Subcutaneous abdominal adipose tissue (tissue), 5 donors: ENCODE measurements at regions not wholly inside any gene's neighbourhood (a gene's known extent, or its start where the extent isn't known, plus 50 kb on each side); places are given as distances from the start of the nearest gene placed in this dataset.

Experiments
- H3K27ac ChIP-seq: one replicate; pipeline ENCODE4 v1.7.0; 2013; ENCODE audit warnings: low read depth, mild to moderate bottlenecking, inconsistent platforms, low read length, moderate library complexity
- H3K27me3 ChIP-seq, 5 donors: one replicate each; pipeline ENCODE4 v1.7.0; 2013; ENCODE audit warnings: low read length in 5 of 5, inconsistent platforms in 1 of 5; ENCODE audit not compliant: control insufficient read depth in 5 of 5, insufficient read depth in 4 of 5
- H3K36me3 ChIP-seq, 5 donors: one replicate each; pipeline ENCODE4 v1.7.0; 2013; ENCODE audit warnings: low read length in 5 of 5; ENCODE audit not compliant: control insufficient read depth in 5 of 5, insufficient read depth in 5 of 5
- H3K4me1 ChIP-seq, 5 donors: one replicate each; pipeline ENCODE4 v1.7.0; 2013; ENCODE audit warnings: low read length in 5 of 5, mild to moderate bottlenecking in 3 of 5, moderate library complexity in 1 of 5; ENCODE audit not compliant: control insufficient read depth in 5 of 5, insufficient read depth in 5 of 5
- H3K4me3 ChIP-seq, 5 donors: one replicate each; pipeline ENCODE4 v1.7.0; 2013; ENCODE audit warnings: low read length in 5 of 5, low read depth in 1 of 5
- H3K9ac ChIP-seq, 5 donors: one replicate each; pipeline ENCODE4 v1.7.0; 2013; ENCODE audit warnings: low read length in 5 of 5, mild to moderate bottlenecking in 4 of 5, moderate library complexity in 3 of 5
- H3K9me3 ChIP-seq, 5 donors: one replicate each; pipeline ENCODE4 v1.7.0; 2013; ENCODE audit warnings: low read length in 5 of 5; ENCODE audit not compliant: control insufficient read depth in 5 of 5
- donor health status: healthy.
- donor health status: healthy.
- donor health status: healthy.
- donor health status: healthy.
- donor health status: healthy.

DNA sequence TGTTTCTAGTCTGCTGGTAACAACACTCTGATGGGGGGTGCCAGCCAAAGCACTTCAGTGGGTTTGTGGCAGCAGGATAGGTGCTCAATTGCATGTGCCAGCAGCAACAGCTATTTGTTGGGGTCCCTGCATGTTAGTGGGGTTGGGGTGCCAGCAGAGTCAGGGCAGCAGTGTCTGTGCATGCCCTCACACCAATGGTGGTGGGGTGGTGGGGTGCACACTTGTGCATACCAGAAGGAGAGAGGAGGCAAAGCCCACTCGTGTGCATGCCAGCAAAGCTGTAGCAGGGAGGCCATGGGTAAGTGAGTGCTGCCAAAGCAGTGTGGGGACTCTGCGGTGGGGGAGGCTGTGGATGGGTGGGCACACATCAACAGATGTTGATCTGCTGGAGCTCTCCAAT lies 232.2 kb downstream of the GABRG2 start:
- Histone ChIP-seq H3K9ac (no peak overlapping the region), H3K36me3 (no peaks in the 10 kb centered on the region), H3K9me3 (peaks cover 0 to 4% (median 0%) of the 10 kb centered on the region in 5 donors), H3K27ac (no peak overlapping the region), H3K4me1 (no peaks in the 10 kb centered on the region), H3K4me3 (no peak overlapping the region), H3K27me3 (peaks cover 0 to 5% (median 0%) of the 10 kb centered on the region in 5 donors)

DNA sequence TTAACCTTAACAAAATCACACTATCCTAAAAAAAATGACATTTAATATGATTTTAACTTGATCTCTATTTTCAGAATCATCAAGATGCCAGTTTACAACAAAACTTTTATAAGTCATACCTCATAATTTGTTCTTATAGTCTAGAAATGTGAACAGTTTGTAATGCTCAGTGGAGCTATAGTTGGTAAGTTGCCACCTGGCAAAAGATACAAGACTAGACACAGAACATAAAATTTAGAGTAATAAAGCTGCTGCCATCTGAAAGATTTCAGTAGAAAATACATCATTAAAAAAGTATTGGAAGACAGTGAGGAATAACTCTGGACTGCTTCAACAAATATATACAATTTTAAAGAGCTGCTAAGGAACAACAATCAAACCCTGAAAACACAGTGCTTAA lies 233.8 kb downstream of the GABRG2 start:
- no peaks in the 10 kb centered on the region for H3K36me3 ChIP-seq
- H3K9ac ChIP-seq: no peak overlapping the region
- H3K4me3 ChIP-seq: no peak overlapping the region
- peaks cover 0 to 4% (median 0%) of the 10 kb centered on the region in 5 donors for H3K9me3 ChIP-seq
- no peaks in the 10 kb centered on the region for H3K4me1 ChIP-seq
- H3K27ac ChIP-seq: no peak overlapping the region
- H3K27me3 ChIP-seq: peaks cover 0 to 5% (median 0%) of the 10 kb centered on the region in 5 donors

DNA sequence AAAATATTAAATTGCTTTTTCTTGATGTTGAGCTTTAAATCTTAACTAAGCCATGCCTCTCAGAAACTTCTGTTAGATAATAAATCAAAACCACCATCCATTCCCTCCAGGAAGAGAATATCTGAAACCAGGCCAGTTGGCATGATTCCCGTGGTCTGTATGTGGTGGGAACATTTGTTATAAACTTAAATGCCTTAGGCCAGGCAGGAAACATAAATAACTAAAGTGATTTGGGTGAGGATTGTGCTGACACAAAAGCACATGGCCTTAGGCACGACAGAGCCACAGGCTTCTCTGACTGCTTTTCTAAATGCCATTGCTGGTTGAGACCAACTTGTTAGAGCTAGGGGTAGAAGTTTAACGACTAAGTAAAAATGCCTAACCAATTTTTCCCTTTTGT lies 255.9 kb downstream of the GABRG2 start:
- H3K4me1 ChIP-seq: no peaks in the 10 kb centered on the region
- H3K36me3 ChIP-seq: no peaks in the 10 kb centered on the region
- no peak overlapping the region for H3K9ac ChIP-seq
- no peak overlapping the region for H3K27ac ChIP-seq
- H3K27me3 ChIP-seq: no peaks in the 10 kb centered on the region
- no peak overlapping the region for H3K4me3 ChIP-seq
- peaks cover 3 to 8% (median 3%) of the 10 kb centered on the region in 5 donors for H3K9me3 ChIP-seq

DNA sequence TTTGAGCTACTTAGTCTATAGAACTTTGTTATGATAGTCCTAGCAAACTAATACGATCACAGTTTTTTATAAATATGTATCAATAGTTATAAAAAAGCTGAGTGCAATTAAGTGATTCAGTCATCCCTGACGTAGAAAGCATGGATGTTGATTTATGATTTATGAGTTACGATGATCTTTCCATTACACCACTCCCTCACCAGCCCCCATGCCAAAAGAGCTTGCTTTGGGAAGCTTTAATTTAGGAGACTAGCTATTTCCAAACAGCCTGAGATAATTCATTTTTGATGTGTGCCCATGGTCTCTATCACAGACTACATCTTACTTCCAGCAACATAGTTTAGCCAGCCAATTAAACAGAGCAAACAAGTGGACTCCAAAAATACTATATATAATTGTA lies 256.8 kb downstream of the GABRG2 start:
- H3K4me1 ChIP-seq: no peaks in the 10 kb centered on the region

DNA sequence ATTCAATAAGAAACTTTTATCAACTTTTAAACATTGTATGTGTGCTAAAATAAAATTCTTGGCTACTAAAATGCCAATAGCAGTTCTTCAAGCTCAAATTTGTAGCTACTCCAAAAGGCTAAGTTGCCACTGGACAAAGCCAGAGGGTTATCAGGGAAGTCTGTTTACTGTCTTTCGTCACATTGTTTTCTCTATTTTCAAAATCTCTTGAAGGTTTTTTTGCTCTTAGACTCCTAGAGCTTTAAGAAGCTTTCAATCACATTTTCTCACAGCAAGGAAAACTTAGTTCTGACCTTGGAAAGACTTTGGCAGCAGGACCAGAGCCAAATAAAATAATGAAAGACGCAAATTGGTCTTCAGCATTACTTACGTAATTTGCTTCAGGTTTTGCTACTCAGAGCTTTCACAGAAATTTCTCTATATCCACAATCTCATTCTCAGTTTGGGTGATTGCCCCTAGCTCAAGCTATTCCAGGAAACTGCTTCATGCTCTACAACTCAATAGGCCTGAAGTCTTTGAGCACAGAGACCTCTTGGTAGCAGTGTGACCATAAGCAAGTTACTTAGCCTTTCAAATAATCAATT lies 257.7 kb downstream of the GABRG2 start:
- Histone ChIP-seq H3K4me1 (no peaks in the 10 kb centered on the region), H3K9ac (no peak overlapping the region), H3K4me3 (no peak overlapping the region), H3K36me3 (no peaks in the 10 kb centered on the region), H3K27me3 (no peaks in the 10 kb centered on the region), H3K9me3 (peaks cover 0 to 3% (median 0%) of the 10 kb centered on the region in 5 donors), H3K27ac (no peak overlapping the region)

More for the DNA sequence above, 256.8 kb downstream of the GABRG2 start:
- no peak overlapping the region for H3K27ac ChIP-seq
- no peak overlapping the region for H3K4me3 ChIP-seq
- H3K36me3 ChIP-seq: no peaks in the 10 kb centered on the region
- H3K9ac ChIP-seq: no peak overlapping the region
- H3K27me3 ChIP-seq: no peaks in the 10 kb centered on the region
- peaks cover 0 to 3% (median 0%) of the 10 kb centered on the region in 5 donors for H3K9me3 ChIP-seq

DNA sequence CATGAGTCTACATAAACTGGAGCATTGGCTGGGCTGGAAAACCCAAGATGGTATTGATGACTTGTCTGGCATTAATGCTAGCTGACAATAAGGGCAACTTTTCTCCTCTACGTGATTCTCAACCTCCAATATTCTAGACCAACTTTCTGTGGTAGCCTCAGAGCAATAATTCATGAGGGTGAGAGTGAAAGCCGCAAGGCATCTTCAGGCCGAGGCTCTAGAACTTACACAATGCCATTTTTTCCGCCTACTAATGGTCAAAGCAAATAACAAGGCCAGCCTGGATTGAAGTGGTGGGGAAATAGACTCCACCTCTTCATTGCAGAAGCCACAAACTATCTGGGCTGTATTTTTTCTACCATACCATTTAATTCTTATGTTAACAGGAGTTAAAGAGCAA lies 267.4 kb downstream of the GABRG2 start:
- no peaks in the 10 kb centered on the region for H3K27me3 ChIP-seq
- peaks cover 0 to 3% (median 0%) of the 10 kb centered on the region in 5 donors for H3K9me3 ChIP-seq
- H3K36me3 ChIP-seq: no peaks in the 10 kb centered on the region
- H3K4me3 ChIP-seq: no peak overlapping the region
- no peaks in the 10 kb centered on the region for H3K4me1 ChIP-seq
- no peak overlapping the region for H3K27ac ChIP-seq
- no peak overlapping the region for H3K9ac ChIP-seq

DNA sequence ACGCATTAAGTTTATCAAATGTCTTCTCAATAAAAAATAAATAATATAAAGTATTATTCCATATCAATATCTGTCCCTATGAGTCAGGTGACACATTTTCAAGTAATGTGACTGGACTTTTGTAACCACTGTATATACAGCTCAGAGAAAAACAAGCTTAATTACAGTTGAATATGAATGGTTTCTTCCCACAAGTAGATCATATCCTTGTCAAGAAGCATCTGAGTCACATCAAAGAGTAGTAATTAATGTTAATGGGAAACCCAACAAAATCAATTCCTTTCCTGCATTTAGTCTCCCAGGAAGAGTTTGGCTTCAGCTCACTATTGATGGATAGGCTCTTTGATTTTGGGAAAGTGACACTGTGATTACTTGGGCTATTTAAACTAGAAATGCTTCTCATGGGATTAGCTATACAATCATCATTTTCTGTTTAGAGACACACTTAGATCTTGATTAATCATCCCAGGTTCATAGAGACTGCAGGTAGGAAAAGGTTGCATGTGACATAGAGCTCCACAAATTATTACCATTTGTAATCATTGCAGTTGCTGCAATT lies 292.9 kb downstream of the GABRG2 start:
- H3K9ac ChIP-seq: no peak overlapping the region
- no peaks in the 10 kb centered on the region for H3K4me1 ChIP-seq
- no peak overlapping the region for H3K27ac ChIP-seq
- H3K27me3 ChIP-seq: no peaks in the 10 kb centered on the region
- H3K9me3 ChIP-seq: no peaks in the 10 kb centered on the region
- H3K36me3 ChIP-seq: no peaks in the 10 kb centered on the region
- no peak overlapping the region for H3K4me3 ChIP-seq

DNA sequence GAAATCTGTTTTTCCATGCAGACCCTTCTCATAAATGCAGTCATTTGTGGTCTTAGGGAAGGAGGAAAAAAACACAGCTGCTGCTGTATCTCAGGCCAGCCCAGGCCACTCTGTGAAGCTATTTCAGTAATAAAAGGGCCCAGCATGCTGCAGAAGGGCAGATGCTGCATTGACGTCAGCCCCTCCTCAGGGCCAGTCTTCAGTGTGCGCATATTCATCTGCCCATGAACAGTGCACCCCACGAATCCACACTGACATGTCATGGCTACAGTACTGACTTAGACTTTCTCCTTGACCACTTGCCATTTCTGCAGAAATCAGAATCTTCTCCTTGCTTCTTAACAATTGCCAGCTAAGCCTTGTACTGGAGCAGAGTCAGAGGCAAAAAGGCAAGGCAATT lies 304.7 kb downstream of the GABRG2 start:
- no peak overlapping the region for H3K9ac ChIP-seq
- no peaks in the 10 kb centered on the region for H3K27me3 ChIP-seq
- no peaks in the 10 kb centered on the region for H3K4me1 ChIP-seq
- peaks cover 0 to 9% (median 8%) of the 10 kb centered on the region in 5 donors for H3K9me3 ChIP-seq
- H3K36me3 ChIP-seq: no peaks in the 10 kb centered on the region
- no peak overlapping the region for H3K27ac ChIP-seq
- H3K4me3 ChIP-seq: no peak overlapping the region

DNA sequence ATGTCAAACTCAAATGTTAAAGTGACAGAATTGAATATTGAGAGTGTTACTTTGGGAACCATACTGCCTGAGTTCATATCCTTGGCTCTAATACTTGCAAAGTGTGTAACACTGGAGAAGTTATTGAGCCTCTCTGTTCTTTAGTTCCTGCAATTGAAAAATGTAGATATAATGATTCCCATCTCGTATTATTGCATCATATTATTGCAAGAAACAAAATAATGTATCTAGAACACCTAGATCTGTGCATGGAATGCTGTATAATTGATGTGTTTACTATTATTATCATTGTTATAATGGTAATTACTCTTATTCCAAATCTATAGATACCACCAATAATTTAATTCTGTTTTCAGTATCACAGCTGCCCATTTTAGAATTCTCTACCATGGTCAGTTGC lies 310.3 kb downstream of the GABRG2 start:
- Histone ChIP-seq H3K4me3 (no peak overlapping the region), H3K9ac (no peak overlapping the region), H3K9me3 (no peaks in the 10 kb centered on the region), H3K4me1 (no peaks in the 10 kb centered on the region), H3K27me3 (no peaks in the 10 kb centered on the region), H3K36me3 (no peaks in the 10 kb centered on the region), H3K27ac (no peak overlapping the region)

DNA sequence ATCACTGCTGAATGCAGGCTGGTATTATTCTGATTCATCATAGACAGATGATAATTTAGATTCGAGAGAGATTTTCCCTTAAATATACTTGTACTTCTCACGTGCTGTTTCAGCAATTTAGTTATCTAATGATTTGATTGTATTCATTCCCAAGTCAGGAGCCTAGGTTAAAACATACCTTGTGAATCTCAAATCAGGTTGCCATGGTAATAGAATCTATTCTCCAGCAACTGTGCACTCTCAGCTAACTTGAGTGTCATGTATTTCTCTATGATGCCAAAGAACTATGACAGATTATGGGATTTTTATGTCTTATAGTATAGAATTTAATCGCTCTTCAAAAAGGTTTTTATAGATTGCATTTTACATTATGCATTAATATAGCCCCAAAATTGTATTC lies 315.3 kb downstream of the GABRG2 start:
- H3K9me3 ChIP-seq: no peaks in the 10 kb centered on the region
- no peaks in the 10 kb centered on the region for H3K4me1 ChIP-seq
- no peak overlapping the region for H3K27ac ChIP-seq
- no peaks in the 10 kb centered on the region for H3K36me3 ChIP-seq
- H3K27me3 ChIP-seq: no peaks in the 10 kb centered on the region
- no peak overlapping the region for H3K4me3 ChIP-seq
- no peak overlapping the region for H3K9ac ChIP-seq
